ENCODE measurements at regions not wholly inside any gene's neighbourhood (a gene's known extent, or its start where the extent isn't known, plus 50 kb on each side); places are given as distances from the start of the nearest gene placed in this dataset.

DNA sequence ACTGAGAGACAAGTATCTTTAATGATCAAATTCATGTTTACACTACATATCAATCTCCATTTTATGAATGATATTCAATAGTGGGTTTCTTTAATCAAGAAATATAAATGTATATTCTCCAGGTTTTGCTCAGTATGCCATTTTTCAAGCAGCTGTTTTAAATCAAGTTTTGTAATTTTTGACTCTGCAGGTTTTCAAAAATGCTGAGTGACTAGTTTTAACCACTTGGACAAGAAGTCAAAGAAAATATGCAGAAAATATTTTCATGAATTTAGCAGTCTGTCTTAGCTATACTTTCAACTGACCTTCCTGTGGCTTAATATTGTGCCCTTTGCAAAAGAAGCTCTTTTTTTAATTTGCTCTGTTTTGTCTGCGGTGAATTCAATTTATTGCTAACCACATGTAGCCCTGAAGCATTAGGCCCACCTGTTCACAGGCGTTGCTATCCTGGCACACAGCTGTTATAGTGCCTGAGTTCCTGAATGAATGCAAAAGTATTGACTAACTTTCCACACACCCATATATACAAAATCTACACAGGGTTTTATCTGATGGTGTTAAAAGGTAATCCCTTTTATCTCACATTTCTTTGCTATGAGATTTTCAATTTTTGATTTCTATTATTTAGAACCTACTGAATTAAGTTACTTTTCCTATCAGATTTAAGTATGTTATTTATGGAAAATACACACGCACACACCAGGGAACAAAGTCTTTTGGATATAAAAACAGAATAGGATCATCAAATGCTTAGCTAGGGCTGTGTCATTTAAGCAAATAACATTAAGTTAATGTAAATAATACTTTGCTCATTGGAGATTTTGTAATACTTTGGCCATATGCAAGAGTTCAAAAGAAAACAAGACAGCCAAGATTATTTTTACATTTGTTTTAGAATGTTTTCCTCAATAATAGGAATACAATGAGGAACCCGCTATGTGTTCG is 1166.1 kb upstream of the GBE1 start:
- intact Hi-C loops (cut with DNase I) = no loop called here
- FAIRE-seq = no peak
- Histone ChIP-seq H3K27ac (ENCODE audit: low read depth in 2 of 2, low read length in 2 of 2) (no peak overlapping the region), H3K27me3 (ENCODE audit: control insufficient read depth, insufficient read depth, low read length) (no peaks in the 10 kb centered on the region), H3K9me3 (ENCODE audit: control insufficient read depth in 2 of 3, insufficient read depth in 1 of 3, low read length in 3 of 3) (no peaks in the 10 kb centered on the region), H3K36me3 (ENCODE audit: control insufficient read depth in 2 of 3, insufficient read depth in 3 of 3, low read length in 3 of 3) (no peaks in the 10 kb centered on the region), H3K4me3 (ENCODE audit: low read length in 3 of 3) (no peak overlapping the region), H3K4me1 (ENCODE audit: control insufficient read depth in 2 of 3, insufficient read depth in 2 of 3, low read depth in 1 of 3, low read length in 3 of 3) (no peaks in the 10 kb centered on the region), H3K9ac (ENCODE audit: low read length in 3 of 3) (no peak overlapping the region)
- no peak for DNase-seq
- TF ChIP-seq, protein P1, sequence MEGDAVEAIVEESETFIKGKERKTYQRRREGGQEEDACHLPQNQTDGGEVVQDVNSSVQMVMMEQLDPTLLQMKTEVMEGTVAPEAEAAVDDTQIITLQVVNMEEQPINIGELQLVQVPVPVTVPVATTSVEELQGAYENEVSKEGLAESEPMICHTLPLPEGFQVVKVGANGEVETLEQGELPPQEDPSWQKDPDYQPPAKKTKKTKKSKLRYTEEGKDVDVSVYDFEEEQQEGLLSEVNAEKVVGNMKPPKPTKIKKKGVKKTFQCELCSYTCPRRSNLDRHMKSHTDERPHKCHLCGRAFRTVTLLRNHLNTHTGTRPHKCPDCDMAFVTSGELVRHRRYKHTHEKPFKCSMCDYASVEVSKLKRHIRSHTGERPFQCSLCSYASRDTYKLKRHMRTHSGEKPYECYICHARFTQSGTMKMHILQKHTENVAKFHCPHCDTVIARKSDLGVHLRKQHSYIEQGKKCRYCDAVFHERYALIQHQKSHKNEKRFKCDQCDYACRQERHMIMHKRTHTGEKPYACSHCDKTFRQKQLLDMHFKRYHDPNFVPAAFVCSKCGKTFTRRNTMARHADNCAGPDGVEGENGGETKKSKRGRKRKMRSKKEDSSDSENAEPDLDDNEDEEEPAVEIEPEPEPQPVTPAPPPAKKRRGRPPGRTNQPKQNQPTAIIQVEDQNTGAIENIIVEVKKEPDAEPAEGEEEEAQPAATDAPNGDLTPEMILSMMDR (IDR thresholded peaks at IDR 0.05; ENCODE audit: borderline replicate concordance, extremely low read depth, insufficient read depth) = no peak

DNA sequence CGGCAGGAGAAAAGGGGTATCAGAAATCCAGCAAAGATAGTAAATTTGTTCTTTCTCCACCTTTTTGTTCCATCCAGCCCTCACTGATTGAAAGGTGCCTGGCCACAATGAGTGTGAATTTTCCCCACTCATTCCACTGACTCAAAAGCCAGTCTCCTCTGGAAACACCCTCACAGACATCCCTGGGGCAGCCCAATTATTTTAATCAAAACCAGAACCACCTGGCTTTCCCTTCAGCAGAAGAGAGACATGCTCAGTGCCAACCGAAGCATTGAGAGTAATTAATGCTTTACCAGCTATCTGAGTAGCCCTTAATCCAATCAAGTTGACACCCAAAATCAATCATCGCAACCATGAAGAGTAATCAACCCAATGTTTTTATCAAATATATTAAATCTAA is 1129.6 kb upstream of the GBE1 start:
- H3K36me3 ChIP-seq (ENCODE audit: control insufficient read depth in 2 of 3, insufficient read depth in 3 of 3, low read length in 3 of 3) = no peaks in the 10 kb centered on the region
- no peak overlapping the region for H3K4me3 ChIP-seq (ENCODE audit: low read length in 3 of 3)
- no peak overlapping the region for H3K27ac ChIP-seq (ENCODE audit: low read depth in 2 of 2, low read length in 2 of 2)
- no peak for FAIRE-seq
- H3K9me3 ChIP-seq (ENCODE audit: control insufficient read depth in 2 of 3, insufficient read depth in 1 of 3, low read length in 3 of 3) = no peaks in the 10 kb centered on the region
- H3K27me3 ChIP-seq (ENCODE audit: control insufficient read depth, insufficient read depth, low read length) = no peaks in the 10 kb centered on the region
- no peak for DNase-seq
- H3K4me1 ChIP-seq (ENCODE audit: control insufficient read depth in 2 of 3, insufficient read depth in 2 of 3, low read depth in 1 of 3, low read length in 3 of 3) = no peaks in the 10 kb centered on the region
- H3K9ac ChIP-seq (ENCODE audit: low read length in 3 of 3) = no peak overlapping the region
- TF ChIP-seq, protein P1 (IDR thresholded peaks at IDR 0.05; ENCODE audit: borderline replicate concordance, extremely low read depth, insufficient read depth) = no peak
- intact Hi-C loops (cut with DNase I) = no loop called here

DNA sequence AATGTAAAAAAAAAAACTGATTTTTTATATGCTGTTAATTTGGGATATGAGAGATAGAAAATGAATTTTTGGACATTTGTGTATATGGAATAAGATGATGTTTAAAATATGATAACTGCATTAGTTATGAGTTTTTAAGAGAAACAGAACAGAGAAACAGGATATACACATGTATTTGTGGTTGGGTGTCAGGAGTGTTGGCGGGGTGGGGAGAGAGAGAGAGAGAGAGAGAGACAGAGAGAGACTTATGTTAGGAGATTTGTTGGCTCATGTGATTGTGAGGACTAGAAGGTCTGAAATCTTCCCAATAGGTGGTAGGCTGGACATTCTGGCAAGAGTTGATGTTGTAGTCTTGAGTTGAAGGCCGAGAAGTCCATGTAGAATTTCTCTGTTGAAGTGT is 1121.6 kb upstream of the GBE1 start:
- Histone ChIP-seq H3K4me3 (ENCODE audit: low read length in 3 of 3) (no peak overlapping the region), H3K27ac (ENCODE audit: low read depth in 2 of 2, low read length in 2 of 2) (no peak overlapping the region), H3K9ac (ENCODE audit: low read length in 3 of 3) (no peak overlapping the region), H3K9me3 (ENCODE audit: control insufficient read depth in 2 of 3, insufficient read depth in 1 of 3, low read length in 3 of 3) (no peaks in the 10 kb centered on the region), H3K4me1 (ENCODE audit: control insufficient read depth in 2 of 3, insufficient read depth in 2 of 3, low read depth in 1 of 3, low read length in 3 of 3) (no peaks in the 10 kb centered on the region), H3K27me3 (ENCODE audit: control insufficient read depth, insufficient read depth, low read length) (no peaks in the 10 kb centered on the region), H3K36me3 (ENCODE audit: control insufficient read depth in 2 of 3, insufficient read depth in 3 of 3, low read length in 3 of 3) (no peaks in the 10 kb centered on the region)
- intact Hi-C loops (cut with DNase I) = no loop called here
- FAIRE-seq (no peak), DNase-seq (no peak)
- TF ChIP-seq, protein P1 (IDR thresholded peaks at IDR 0.05; ENCODE audit: borderline replicate concordance, extremely low read depth, insufficient read depth) = no peak
